Ectodermal cell (in vitro differentiated cells): ENCODE measurements at regions not wholly inside any gene's neighbourhood (a gene's known extent, or its start where the extent isn't known, plus 50 kb on each side); places are given as distances from the start of the nearest gene placed in this dataset.
"Not testable (repeated sequence)": the region's sequence is repeated elsewhere in the genome, so short reads cannot be mapped to it uniquely, and the experiment has no call there.

ENCODE experiments used
- H3K27ac ChIP-seq: 2 replicates; pipeline ENCODE4 v1.7.0; 2013; ENCODE audit warnings: mild to moderate bottlenecking, low read depth, low read length; ENCODE audit not compliant: insufficient read depth, poor library complexity, severe bottlenecking
- H3K27me3 ChIP-seq: 2 replicates; pipeline ENCODE4 v1.7.0; 2013; ENCODE audit warnings: mild to moderate bottlenecking, low read length; ENCODE audit not compliant: insufficient read depth, control insufficient read depth, poor library complexity, severe bottlenecking
- H3K36me3 ChIP-seq: one replicate; pipeline ENCODE4 v1.7.0; 2013; ENCODE audit warnings: low read length; ENCODE audit not compliant: control insufficient read depth, insufficient read depth
- H3K4me1 ChIP-seq: one replicate; pipeline ENCODE4 v1.7.0; 2013; ENCODE audit warnings: low read length; ENCODE audit not compliant: control insufficient read depth, insufficient read depth
- H3K4me3 ChIP-seq: 2 replicates; pipeline ENCODE4 v1.7.0; 2013; ENCODE audit warnings: low read depth, low read length, control low read depth; ENCODE audit not compliant: insufficient read depth
- H3K9me3 ChIP-seq: 2 replicates; pipeline ENCODE4 v1.7.0; 2013; ENCODE audit warnings: mild to moderate bottlenecking, low read length, moderate library complexity; ENCODE audit not compliant: control insufficient read depth
- WGBS, 2 experiments: methylation state at CpG; one replicate each; pipeline ENCODE4 v1.1.7; 2013; ENCODE audit warnings: missing lambda C conversion rate in 2 of 2; 5-methylcytosine and 5-hydroxymethylcytosine counted together

- WGBS, 2 experiments: 92 to 95% methylated on average over 11 of the region's 11 CpGs
- H3K4me1 ChIP-seq: peaks cover 4% of the 10 kb centered on the region
- H3K27ac ChIP-seq: no peak overlapping the region
- H3K9me3 ChIP-seq: no peaks in the 10 kb centered on the region
- H3K36me3 ChIP-seq: no peaks in the 10 kb centered on the region
- H3K4me3 ChIP-seq: no peak overlapping the region
- H3K27me3 ChIP-seq: no peaks in the 10 kb centered on the region
These were observed 213.9 kb downstream of the ANAPC1 start for GRCh38 chr2:111669928-111670695.

DNA sequence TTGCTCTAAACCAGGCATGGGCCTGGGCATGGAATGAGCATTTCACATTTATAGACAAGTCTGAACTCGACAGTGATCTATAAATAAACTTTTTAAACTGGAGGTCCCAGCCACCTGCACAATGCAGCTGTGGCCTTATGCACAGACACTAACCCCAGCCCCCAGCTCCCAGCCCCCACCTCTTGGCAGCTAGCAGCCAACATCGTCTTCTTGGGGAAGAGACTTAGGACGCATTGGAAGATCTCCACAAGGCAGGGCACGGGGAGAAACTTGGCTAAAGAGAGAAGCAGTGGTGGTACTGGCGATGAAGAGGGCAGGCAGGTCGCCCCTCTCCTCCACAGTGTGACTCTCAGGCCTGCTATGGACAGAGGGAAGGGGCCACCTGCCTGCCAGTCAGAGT lies 213.2 kb downstream of the ANAPC1 start:
- WGBS, 2 experiments: 87 to 92% methylated on average over 6 of the region's 6 CpGs
- Histone ChIP-seq H3K9me3 (no peaks in the 10 kb centered on the region), H3K4me1 (peaks cover 4% of the 10 kb centered on the region), H3K27ac (no peak overlapping the region), H3K4me3 (no peak overlapping the region), H3K36me3 (no peaks in the 10 kb centered on the region), H3K27me3 (no peaks in the 10 kb centered on the region)

- Histone ChIP-seq H3K4me1 (peaks cover 4% of the 10 kb centered on the region), H3K27ac (no peak overlapping the region), H3K9me3 (no peaks in the 10 kb centered on the region), H3K27me3 (no peaks in the 10 kb centered on the region), H3K4me3 (no peak overlapping the region), H3K36me3 (no peaks in the 10 kb centered on the region)
- 89 to 92% methylated on average over 11 to 13 of the region's 15 CpGs for WGBS, 2 experiments
These were observed 212.4 kb downstream of the ANAPC1 start for GRCh38 chr2:111671426-111672150.

- H3K4me1 ChIP-seq, H3K27ac ChIP-seq, H3K27me3 ChIP-seq, H3K4me3 ChIP-seq, H3K9me3 ChIP-seq, H3K36me3 ChIP-seq: not testable (repeated sequence)
- WGBS, 2 experiments: 96 to 97% methylated on average over 24 of the region's 27 CpGs
These were observed 211.4 kb downstream of the ANAPC1 start for GRCh38 chr2:111672641-111673040.

- H3K4me1 ChIP-seq: peaks cover 8% of the 10 kb centered on the region
- no peak overlapping the region for H3K27ac ChIP-seq
- no peaks in the 10 kb centered on the region for H3K36me3 ChIP-seq
- WGBS, 2 experiments: 78 to 90% methylated on average over 4 of the region's 4 CpGs
- no peak overlapping the region for H3K4me3 ChIP-seq
- no peaks in the 10 kb centered on the region for H3K9me3 ChIP-seq
- no peaks in the 10 kb centered on the region for H3K27me3 ChIP-seq
These were observed 210.5 kb downstream of the ANAPC1 start for GRCh38 chr2:111673526-111673925.

DNA sequence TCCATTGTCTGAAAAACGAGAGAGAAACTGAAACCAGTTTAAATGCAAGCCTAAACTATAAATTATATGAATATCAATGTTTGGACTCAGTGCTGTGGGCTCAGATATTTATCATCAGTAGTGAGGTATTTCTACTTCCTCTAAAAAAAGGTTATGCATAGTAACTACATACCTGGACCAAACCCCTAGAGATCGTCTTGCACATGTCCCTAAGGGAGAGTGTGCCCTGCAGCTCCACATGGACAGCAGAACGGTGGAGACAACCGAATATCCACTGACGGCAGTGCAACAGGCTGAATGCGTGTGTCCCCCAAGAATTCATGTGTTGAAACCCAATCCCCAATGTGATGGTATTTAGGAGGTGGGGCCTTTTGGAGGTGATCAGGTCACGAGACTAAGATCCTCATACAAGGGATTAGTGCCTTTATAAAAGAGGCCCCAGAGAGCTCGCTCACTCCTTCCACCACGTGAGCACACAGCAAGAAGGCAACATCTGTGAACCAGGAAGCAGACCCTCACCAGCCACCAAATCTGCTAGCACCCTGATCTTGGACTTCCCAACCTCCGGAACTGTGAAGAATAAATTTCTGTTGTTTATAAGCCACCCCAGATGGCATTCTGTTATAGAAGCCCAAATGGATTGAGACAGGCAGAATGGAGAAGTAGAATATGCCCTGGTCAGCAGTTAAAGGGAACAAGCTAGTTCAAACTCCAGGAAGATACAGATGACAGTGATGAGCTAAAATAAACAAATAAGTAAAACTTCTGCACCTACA lies 208.4 kb downstream of the ANAPC1 start:
- no peaks in the 10 kb centered on the region for H3K9me3 ChIP-seq
- 86 to 88% methylated on average over 9 to 10 of the region's 10 CpGs for whole genome bisulfite sequencing, 2 experiments
- no peak overlapping the region for H3K27ac ChIP-seq
- peaks cover 10% of the 10 kb centered on the region for H3K4me1 ChIP-seq
- no peaks in the 10 kb centered on the region for H3K36me3 ChIP-seq
- H3K27me3 ChIP-seq: no peaks in the 10 kb centered on the region
- no peak overlapping the region for H3K4me3 ChIP-seq

- no peak overlapping the region for H3K4me3 ChIP-seq
- H3K27me3 ChIP-seq: no peaks in the 10 kb centered on the region
- peaks cover 10% of the 10 kb centered on the region for H3K4me1 ChIP-seq
- H3K27ac ChIP-seq: no peak overlapping the region
- H3K36me3 ChIP-seq: no peaks in the 10 kb centered on the region
- WGBS, 2 experiments: 90 to 98% methylated on average over 4 of the region's 4 CpGs
- no peaks in the 10 kb centered on the region for H3K9me3 ChIP-seq
These were observed 207.6 kb downstream of the ANAPC1 start for GRCh38 chr2:111676291-111676822.

GRCh38 chr2:111678161-111678560 lies 205.8 kb downstream of the ANAPC1 start:
- Histone ChIP-seq H3K4me3 (no peak overlapping the region), H3K27me3 (no peaks in the 10 kb centered on the region), H3K27ac (no peak overlapping the region), H3K4me1 (peaks cover 10% of the 10 kb centered on the region), H3K36me3 (no peaks in the 10 kb centered on the region), H3K9me3 (no peaks in the 10 kb centered on the region)
- WGBS, 2 experiments: 78 to 83% methylated on average over 7 of the region's 7 CpGs

GRCh38 chr2:111678651-111679050 lies 205.3 kb downstream of the ANAPC1 start:
- Histone ChIP-seq H3K9me3 (no peaks in the 10 kb centered on the region), H3K27ac (no peak overlapping the region), H3K36me3 (no peaks in the 10 kb centered on the region), H3K4me3 (no peak overlapping the region), H3K4me1 (peaks cover 9% of the 10 kb centered on the region), H3K27me3 (no peaks in the 10 kb centered on the region)
- WGBS, 2 experiments: 55 to 67% methylated on average over 5 of the region's 5 CpGs

DNA sequence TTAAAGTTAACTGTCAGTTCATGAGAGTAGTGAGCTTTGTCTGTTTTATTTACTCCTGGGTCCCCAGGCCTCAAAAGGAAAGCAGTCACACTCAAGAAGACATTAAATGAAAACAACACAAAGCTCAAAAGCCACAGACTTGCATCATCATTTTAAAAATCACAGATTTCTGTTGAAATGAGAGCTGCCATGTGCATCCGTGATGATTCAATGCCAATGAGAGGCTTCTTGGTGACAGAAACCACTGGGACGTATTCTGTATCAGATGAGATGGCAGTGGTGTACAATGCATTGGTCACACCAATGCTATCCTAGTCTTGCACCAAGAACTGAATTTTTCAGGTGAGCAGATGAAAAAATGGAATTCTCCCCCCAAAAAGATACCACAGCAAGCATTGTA lies 204.8 kb downstream of the ANAPC1 start:
- H3K4me1 ChIP-seq: peaks cover 6% of the 10 kb centered on the region
- H3K4me3 ChIP-seq: no peak overlapping the region
- H3K36me3 ChIP-seq: no peaks in the 10 kb centered on the region
- H3K27ac ChIP-seq: no peak overlapping the region
- H3K27me3 ChIP-seq: no peaks in the 10 kb centered on the region
- no peaks in the 10 kb centered on the region for H3K9me3 ChIP-seq
- WGBS, 2 experiments: 84 to 97% methylated on average over 2 of the region's 2 CpGs
